Thyroid gland (tissue), 4 donors: ENCODE measurements at regions not wholly inside any gene's neighbourhood (a gene's known extent, or its start where the extent isn't known, plus 50 kb on each side); places are given as distances from the start of the nearest gene placed in this dataset.

Source experiments
- CTCF ChIP-seq, 6 experiments: fragments of 200-600 bp in 3 of 6; fragments of 450-650 bp in 3 of 6; sonication (generic) in 3 of 6; IDR thresholded peaks; one replicate each; pipeline ENCODE4 v1.5.1; 2016 to 2019; ENCODE audit warnings: antibody characterized with exemption in 6 of 6, mild to moderate bottlenecking in 2 of 6, inconsistent platforms in 1 of 6, moderate library complexity in 1 of 6
- POLR2A ChIP-seq, 2 donors: fragments of 450-650 bp; IDR thresholded peaks; one replicate each; pipeline ENCODE4 v1.6.1; 2017; ENCODE audit warnings: antibody characterized with exemption in 2 of 2, mild to moderate bottlenecking in 2 of 2, moderate library complexity in 1 of 2

GRCh38 chr17:74077231-74077630 lies 126.2 kb upstream of the RPL38 start:
- TF ChIP-seq POLR2A (IDR thresholded peaks at IDR 0.05), result no peak
- no peak for TF ChIP-seq CTCF (IDR thresholded peaks at IDR 0.05)
